HepG2 (cell line): ENCODE measurements at regions not wholly inside any gene's neighbourhood (a gene's known extent, or its start where the extent isn't known, plus 50 kb on each side); places are given as distances from the start of the nearest gene placed in this dataset.
A peak's percentile ranks its signal among the peaks of the same experiment; 100 is the strongest.

Experiments used
- ATAC-seq: fragments of 200-7000 bp; cut with Tn5 transposase; 3 replicates; pipeline ENCODE4 v1.9.1; 2020; ENCODE audit warnings: mild to moderate bottlenecking, moderate library complexity
- BruUV-seq: library from RNA; stranded (reverse); fragments of 400-500 nt; replicated peaks from 2 replicates; lab custom pipeline; 2021; lab: Mats Ljungman, UMichigan
- CTCF ChIA-PET: fragments of 300-600 bp; formaldehyde crosslinking; extraction: SDS; loops from one replicate; lab custom pipeline; 2021; ENCODE audit warnings: low total read pairs, inconsistent platforms, low intra/inter-chr PET ratio; lab: Yijun Ruan, JAX
- POLR2A ChIA-PET: fragments of 350-600 bp; sonication (Branson Sonifier 250); formaldehyde crosslinking; loops from one replicate; lab custom pipeline; 2020; ENCODE audit warnings: antibody characterized with exemption, inconsistent platforms; lab: Yijun Ruan, JAX
- DNase-seq: peaks from one replicate; pipeline ENCODE4 v3.0.0-alpha.2; 2015; ENCODE audit warnings: low spot score
- FAIRE-seq: peaks from 3 replicates; lab custom pipeline; 2011; peaks lifted over from hg19 to GRCh38; lab: Jason Lieb, UNC
- H2AFZ ChIP-seq: one replicate; pipeline ENCODE4 v1.6.1; 2011; ENCODE audit warnings: low read length, inconsistent platforms
- H3K27ac ChIP-seq: fragments of 300-600 bp; 3 replicates; pipeline ENCODE4 v1.8.0; 2011; ENCODE audit warnings: mixed run types, mild to moderate bottlenecking, mixed read lengths, low read length, inconsistent platforms; ENCODE audit not compliant: insufficient read depth; ENCODE audit errors: extremely low read length
- H3K27me3 ChIP-seq, 2 experiments: fragments of 200-600 bp in 1 of 2; 2 replicates in 1 of 2; 3 replicates in 1 of 2; pipeline versions ENCODE4 v1.6.0 to v1.8.0; 2011; ENCODE audit warnings: low read length in 2 of 2, mild to moderate bottlenecking in 2 of 2, moderate library complexity in 2 of 2, inconsistent platforms in 1 of 2; ENCODE audit not compliant: insufficient read depth in 2 of 2, control insufficient read depth in 1 of 2
- H3K36me3 ChIP-seq, 2 experiments: fragments of 200-600 bp in 1 of 2; replicated peaks in 1 of 2; 2 replicates in 1 of 2; 3 replicates in 1 of 2; pipeline versions ENCODE4 v1.5.1 to v1.8.0; 2011; ENCODE audit warnings: low read length in 2 of 2, inconsistent platforms in 1 of 2; ENCODE audit not compliant: insufficient read depth in 2 of 2, control insufficient read depth in 1 of 2
- H3K4me1 ChIP-seq: 2 replicates; pipeline ENCODE4 v1.5.1; 2012; ENCODE audit warnings: low read length, inconsistent platforms; ENCODE audit not compliant: insufficient read depth
- H3K4me2 ChIP-seq: 2 replicates; pipeline ENCODE4 v1.6.0; 2011; ENCODE audit warnings: low read depth, low read length, inconsistent platforms
- H3K4me3 ChIP-seq, 3 experiments: fragments of 200-600 bp in 1 of 3; sonication (generic), shearing (Covaris generic) in 1 of 3; replicated peaks in 1 of 3; 2 replicates each; pipeline ENCODE4 v1.5.1; 2011 to 2016; ENCODE audit warnings: low read length in 3 of 3, inconsistent platforms in 2 of 3, low read depth in 2 of 3, mild to moderate bottlenecking in 2 of 3, control low read depth in 1 of 3, mixed read lengths in 1 of 3; ENCODE audit not compliant: insufficient read depth in 1 of 3
- H3K79me2 ChIP-seq: one replicate; pipeline ENCODE4 v1.6.1; 2011; ENCODE audit warnings: low read length, inconsistent platforms; ENCODE audit not compliant: insufficient read depth
- H3K9ac ChIP-seq: 2 replicates; pipeline ENCODE4 v1.6.0; 2011; ENCODE audit warnings: mild to moderate bottlenecking, low read depth, low read length, inconsistent platforms; ENCODE audit not compliant: insufficient read depth
- H3K9me3 ChIP-seq: 2 replicates; pipeline ENCODE4 v1.5.1; 2012; ENCODE audit warnings: mild to moderate bottlenecking, low read length
- H4K20me1 ChIP-seq: 2 replicates; pipeline ENCODE4 v1.6.0; 2011; ENCODE audit warnings: inconsistent platforms, mild to moderate bottlenecking, low read length, moderate library complexity; ENCODE audit not compliant: insufficient read depth
- ADNP ChIP-seq: sonication (generic); formaldehyde crosslinking; IDR thresholded peaks from 2 replicates; pipeline ENCODE4 v1.4.0; 2020; ENCODE audit warnings: missing genetic modification reagents
- ATF5 ChIP-seq: sonication (generic); formaldehyde crosslinking; IDR thresholded peaks from 2 replicates; pipeline ENCODE4 v1.4.0; 2020; ENCODE audit warnings: mild to moderate bottlenecking, low read depth, missing genetic modification reagents
- CCAR2 ChIP-seq: fragments of 200-400 bp; formaldehyde crosslinking; optimal IDR thresholded peaks from 2 replicates; pipeline ENCODE3; 2018; ENCODE audit warnings: low read depth, mild to moderate bottlenecking, low read length, moderate library complexity
- DPF2 ChIP-seq: sonication (generic); formaldehyde crosslinking; IDR thresholded peaks from 2 replicates; pipeline ENCODE4 v1.4.0; 2020; ENCODE audit warnings: mild to moderate bottlenecking, low read depth, missing genetic modification reagents, borderline replicate concordance
- HMG20A ChIP-seq: IDR thresholded peaks from 2 replicates; pipeline ENCODE4 v1.6.1; 2016; ENCODE audit warnings: borderline replicate concordance
- KLF16 ChIP-seq, 2 experiments: sonication (generic) in 1 of 2; formaldehyde crosslinking in 1 of 2; IDR thresholded peaks; 2 replicates each; pipeline versions ENCODE4 v1.6.1 to v1.8.0; 2016 to 2023; ENCODE audit warnings: missing genetic modification reagents in 2 of 2, missing compliant biosample characterization in 1 of 2
- PCBP2 ChIP-seq: fragments of 200-400 bp; formaldehyde crosslinking; optimal IDR thresholded peaks from 2 replicates; pipeline ENCODE3; 2018; ENCODE audit warnings: low read length, low read depth; ENCODE audit not compliant: poor library complexity, severe bottlenecking
- RBAK ChIP-seq: sonication (generic); formaldehyde crosslinking; IDR thresholded peaks from 2 replicates; pipeline ENCODE4 v1.5.1; 2020; ENCODE audit warnings: mild to moderate bottlenecking, missing genetic modification reagents
- SALL1 ChIP-seq: sonication (generic); formaldehyde crosslinking; IDR thresholded peaks from 2 replicates; pipeline ENCODE4 v1.8.0; 2022; ENCODE audit warnings: mild to moderate bottlenecking, missing genetic modification reagents
- SP4 ChIP-seq: sonication (generic); formaldehyde crosslinking; IDR thresholded peaks from 2 replicates; pipeline ENCODE4 v1.8.1; 2023; ENCODE audit warnings: mild to moderate bottlenecking, missing genetic modification reagents
- SRF ChIP-seq: IDR thresholded peaks from 2 replicates; pipeline ENCODE4 v1.6.1; 2011; ENCODE audit warnings: mild to moderate bottlenecking, low read depth, low read length, moderate library complexity
- SRSF4 ChIP-seq: fragments of 200-400 bp; formaldehyde crosslinking; IDR thresholded peaks from one replicate; pipeline ENCODE4 v1.6.1; 2018; ENCODE audit warnings: mild to moderate bottlenecking, low read depth, low read length, moderate library complexity; ENCODE audit not compliant: poor library complexity, severe bottlenecking
- TEAD2 ChIP-seq: sonication (generic); formaldehyde crosslinking; IDR thresholded peaks from 2 replicates; pipeline ENCODE4 v1.9.0; 2021; ENCODE audit warnings: missing genetic modification reagents
- TP53 ChIP-seq: sonication (generic); formaldehyde crosslinking; conservative IDR thresholded peaks from 2 replicates; pipeline ENCODE4 v1.4.0; 2020; ENCODE audit warnings: missing genetic modification reagents
- XRCC5 ChIP-seq: fragments of 200-400 bp; formaldehyde crosslinking; optimal IDR thresholded peaks from 2 replicates; pipeline ENCODE3; 2017; ENCODE audit warnings: mild to moderate bottlenecking, low read length
- YY1 ChIP-seq: IDR thresholded peaks from 2 replicates; pipeline ENCODE4 v1.6.1; 2011; ENCODE audit warnings: low read length, low read depth, moderate library complexity, mild to moderate bottlenecking; ENCODE audit not compliant: insufficient read depth, insufficient replicate concordance
- ZNF329 ChIP-seq: sonication (generic); formaldehyde crosslinking; IDR thresholded peaks from 2 replicates; pipeline ENCODE4 v1.9.0; 2021; ENCODE audit warnings: low read depth, mild to moderate bottlenecking, missing genetic modification reagents
- ZNF672 ChIP-seq: sonication (generic); formaldehyde crosslinking; IDR thresholded peaks from 2 replicates; pipeline ENCODE4 v1.8.1; 2022; ENCODE audit warnings: missing genetic modification reagents
- WGBS: methylation state at CpG from one replicate; pipeline ENCODE4 v1.1.6; 2017; ENCODE audit warnings: low lambda C conversion rate; 5-methylcytosine and 5-hydroxymethylcytosine counted together
- in situ Hi-C: cut with HindIII; loops from 2 replicates; pipeline ENCODE4 v1.10.0; 2017; ENCODE audit warnings: low pct_unique_long_range_greater_than_20kb; ENCODE audit not compliant: extremely low pct_ligation_motif_present
- intact Hi-C: fragments of 100-400 bp; cut with micrococcal nuclease; formaldehyde crosslinking; loops from one replicate; pipeline ENCODE4 v1.10.0; 2022; ENCODE audit not compliant: unreplicated experiment
- TF ChIP-seq, protein P1 (sequence below): sonication (generic); formaldehyde crosslinking; IDR thresholded peaks from 2 replicates; pipeline ENCODE4 v1.5.0; 2020; ENCODE audit warnings: missing genetic modification reagents

GRCh38 chrY:11293392-11293791 is 1407.6 kb upstream of the USP9Y start:
- FAIRE-seq (no peak), DNase-seq (no peak), ATAC-seq (no peak)
- intact Hi-C loops (no loop called here), in situ Hi-C loops (no loop called here)
- no peaks in the 10 kb centered on the region for H3K9me3 ChIP-seq
- BruUV-seq: no TSS peak
- H3K36me3 ChIP-seq: no peaks in the 10 kb centered on the region
- no peaks in the 10 kb centered on the region for H3K79me2 ChIP-seq
- no peaks in the 10 kb centered on the region for H4K20me1 ChIP-seq
- no peaks in the 10 kb centered on the region for H3K27me3 ChIP-seq
- TF ChIP-seq RBAK (CRISPR knock-in tag): no peak
- peak; percentile 93 for TF ChIP-seq PCBP2
- TF ChIP-seq CCAR2: peak; percentile 81
- H3K4me1 ChIP-seq: no peaks in the 10 kb centered on the region
- H2AFZ ChIP-seq: no peak overlapping the region
- ChIA-PET CTCF (no interaction called here), POLR2A (no interaction called here)
- H3K4me3 ChIP-seq: no peak overlapping the region
- no peak overlapping the region for H3K9ac ChIP-seq
- H3K4me2 ChIP-seq: no peak overlapping the region
- no peak overlapping the region for H3K27ac ChIP-seq
- WGBS: 6% methylated on average over 5 of the region's 5 CpGs

- BruUV-seq: no TSS peak
- H3K4me2 ChIP-seq: no peak overlapping the region
- no peaks in the 10 kb centered on the region for H3K79me2 ChIP-seq
- no peaks in the 10 kb centered on the region for H3K4me1 ChIP-seq
- CTCF ChIA-PET: no interaction called here
- in situ Hi-C loops: no loop called here
- H3K27ac ChIP-seq: no peak overlapping the region
- FAIRE-seq (no peak), DNase-seq (peak; percentile 19), ATAC-seq (no peak)
- no peak overlapping the region for H3K4me3 ChIP-seq
- no peaks in the 10 kb centered on the region for H3K36me3 ChIP-seq
- H4K20me1 ChIP-seq: no peaks in the 10 kb centered on the region
- WGBS: 45% methylated on average over 13 of the region's 13 CpGs
- POLR2A ChIA-PET: no interaction called here
- no peak overlapping the region for H2AFZ ChIP-seq
- H3K27me3 ChIP-seq: no peaks in the 10 kb centered on the region
- intact Hi-C loops: no loop called here
- H3K9me3 ChIP-seq: no peaks in the 10 kb centered on the region
- H3K9ac ChIP-seq: no peak overlapping the region
- TF ChIP-seq SRF: no peak
- TF ChIP-seq, protein P1, sequence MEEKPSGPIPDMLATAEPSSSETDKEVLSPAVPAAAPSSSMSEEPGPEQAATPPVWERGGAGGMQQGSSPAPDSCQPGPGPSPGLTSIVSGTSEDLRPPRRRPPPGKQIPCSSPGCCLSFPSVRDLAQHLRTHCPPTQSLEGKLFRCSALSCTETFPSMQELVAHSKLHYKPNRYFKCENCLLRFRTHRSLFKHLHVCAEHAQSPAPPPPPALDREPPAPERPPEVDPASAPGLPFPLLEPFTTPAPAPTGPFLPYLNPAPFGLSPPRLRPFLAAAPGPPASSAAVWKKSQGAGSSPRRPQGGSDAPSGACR (CRISPR knock-in tag): no peak
- no peak for TF ChIP-seq ZNF329 (CRISPR knock-in tag)
- TF ChIP-seq SP4 (CRISPR knock-in tag): no peak
- TF ChIP-seq TP53: no peak
- TF ChIP-seq HMG20A (CRISPR knock-in tag): no peak
- TF ChIP-seq ADNP (CRISPR knock-in tag): no peak
- no peak for TF ChIP-seq DPF2 (CRISPR knock-in tag)
- TF ChIP-seq YY1: no peak
- TF ChIP-seq TEAD2: no peak
- no peak for TF ChIP-seq ATF5 (CRISPR knock-in tag)
- TF ChIP-seq XRCC5: no peak
- TF ChIP-seq SRSF4: no peak
- TF ChIP-seq KLF16 (CRISPR knock-in tag; IDR thresholded peaks at IDR 0.05): no peak
- TF ChIP-seq SALL1 (CRISPR knock-in tag): no peak
- TF ChIP-seq ZNF672 (CRISPR knock-in tag): no peak
Observed at GRCh38 chrY:11334151-11334550, 1366.9 kb upstream of the USP9Y start.
